ENCODE measurements at regions not wholly inside any gene's neighbourhood (a gene's known extent, or its start where the extent isn't known, plus 50 kb on each side); places are given as distances from the start of the nearest gene placed in this dataset.

DNA sequence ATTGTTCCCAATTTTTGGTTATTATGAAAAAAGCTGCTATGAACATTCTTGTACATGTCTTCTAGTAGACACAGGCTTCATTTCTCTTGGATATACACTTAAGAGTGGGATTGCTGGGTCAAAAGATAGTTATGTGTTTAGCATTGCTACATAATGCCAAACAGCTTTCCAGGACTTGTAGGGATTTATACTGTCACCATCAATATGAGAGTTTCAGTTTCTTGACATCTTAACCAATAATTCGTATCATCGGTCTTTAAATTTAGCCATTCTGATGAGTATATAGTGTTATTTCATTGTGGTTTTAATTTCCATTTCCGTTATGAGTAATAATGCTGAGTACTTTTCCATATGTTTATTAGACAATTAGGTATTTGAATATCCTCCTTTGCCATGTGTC, 190.3 kb upstream of the PFN2 start:
- no peak for DNase-seq
- no peak overlapping the region for H3K27ac ChIP-seq (ENCODE audit: low read depth, low read length)
- Mint-ChIP-seq H3K27me3 (peaks cover 2 to 8% of the 10 kb centered on the region in 2 donors), H3K9me3 (peaks cover 0 to 3% (median 0%) of the 10 kb centered on the region in 8 donors), H3K4me3 (no peak overlapping the region), H3K36me3 (no peaks in the 10 kb centered on the region), H3K27ac (no peak overlapping the region), H3K4me1 (no peaks in the 10 kb centered on the region)
- ChIA-PET POLR2A (ENCODE audit: partially characterized antibody) (interaction anchor here (0.6 kb wide), 1 partner anchor 1219 kb away, joined by 3 read pairs; no protein-coding TSS in a partner anchor), CTCF (ENCODE audit: partially characterized antibody) (no interaction called here)
- intact Hi-C loops (cut with micrococcal nuclease) = no loop called here
- H3K27me3 ChIP-seq (ENCODE audit: insufficient read depth, low read length) = no peaks in the 10 kb centered on the region
- no peak overlapping the region for H3K4me3 ChIP-seq (ENCODE audit: low read length in 2 of 2)
- no peaks in the 10 kb centered on the region for H3K9me3 ChIP-seq (ENCODE audit: control insufficient read depth in 1 of 2, low read length in 2 of 2)
- no peaks in the 10 kb centered on the region for H3K36me3 ChIP-seq (ENCODE audit: insufficient read depth, low read length)
- H3K4me1 ChIP-seq (ENCODE audit: insufficient read depth, low read length) = no peaks in the 10 kb centered on the region

- H3K27me3 Mint-ChIP-seq = peaks cover 2 to 7% of the 10 kb centered on the region in 2 donors
- intact Hi-C loops (cut with micrococcal nuclease) = no loop called here
- H3K36me3 ChIP-seq (ENCODE audit: insufficient read depth, low read length) = no peaks in the 10 kb centered on the region
- no peak overlapping the region for H3K27ac Mint-ChIP-seq
- no peaks in the 10 kb centered on the region for H3K36me3 Mint-ChIP-seq
- H3K27ac ChIP-seq (ENCODE audit: low read depth, low read length) = no peak overlapping the region
- H3K4me1 ChIP-seq (ENCODE audit: insufficient read depth, low read length) = no peaks in the 10 kb centered on the region
- H3K4me3 Mint-ChIP-seq = no peak overlapping the region
- peaks cover 0 to 3% (median 0%) of the 10 kb centered on the region in 8 donors for H3K9me3 Mint-ChIP-seq
- POLR2A ChIA-PET (ENCODE audit: partially characterized antibody) = no interaction called here
- H3K4me3 ChIP-seq (ENCODE audit: low read length in 2 of 2) = no peak overlapping the region
- H3K9me3 ChIP-seq (ENCODE audit: control insufficient read depth in 1 of 2, low read length in 2 of 2) = no peaks in the 10 kb centered on the region
- no peaks in the 10 kb centered on the region for H3K27me3 ChIP-seq (ENCODE audit: insufficient read depth, low read length)
- DNase-seq = no peak
- no peaks in the 10 kb centered on the region for H3K4me1 Mint-ChIP-seq
- CTCF ChIA-PET (ENCODE audit: partially characterized antibody) = no interaction called here
Measured at GRCh38 chr3:150158943-150159625, 188.4 kb upstream of the PFN2 start.

GRCh38 chr3:150152567-150152966, 181.9 kb upstream of the PFN2 start:
- Histone ChIP-seq H3K4me1 (ENCODE audit: insufficient read depth, low read length) (no peaks in the 10 kb centered on the region), H3K36me3 (ENCODE audit: insufficient read depth, low read length) (no peaks in the 10 kb centered on the region), H3K4me3 (ENCODE audit: low read length in 2 of 2) (no peak overlapping the region), H3K27me3 (ENCODE audit: insufficient read depth, low read length) (peaks cover 4% of the 10 kb centered on the region), H3K27ac (ENCODE audit: low read depth, low read length) (no peak overlapping the region), H3K9me3 (ENCODE audit: control insufficient read depth in 1 of 2, low read length in 2 of 2) (no peaks in the 10 kb centered on the region)
- POLR2A ChIA-PET (ENCODE audit: partially characterized antibody) = no interaction called here
- H3K4me1 Mint-ChIP-seq = no peaks in the 10 kb centered on the region
- CTCF ChIA-PET (ENCODE audit: partially characterized antibody) = no interaction called here
- H3K4me3 Mint-ChIP-seq = no peak overlapping the region
- no peak for DNase-seq
- H3K27ac Mint-ChIP-seq = no peak overlapping the region
- peaks cover 0 to 3% (median 0%) of the 10 kb centered on the region in 8 donors for H3K9me3 Mint-ChIP-seq
- H3K27me3 Mint-ChIP-seq = peaks cover 5 to 11% of the 10 kb centered on the region in 2 donors
- intact Hi-C loops (cut with micrococcal nuclease) = no loop called here
- no peaks in the 10 kb centered on the region for H3K36me3 Mint-ChIP-seq

GRCh38 chr3:150150633-150151032, 179.9 kb upstream of the PFN2 start:
- Mint-ChIP-seq H3K9me3 (peaks cover 0 to 2% (median 0%) of the 10 kb centered on the region in 8 donors), H3K4me3 (no peak overlapping the region), H3K27ac (no peak overlapping the region), H3K36me3 (no peaks in the 10 kb centered on the region), H3K27me3 (peaks cover 5 to 9% of the 10 kb centered on the region in 2 donors), H3K4me1 (no peaks in the 10 kb centered on the region)
- no peaks in the 10 kb centered on the region for H3K36me3 ChIP-seq (ENCODE audit: insufficient read depth, low read length)
- H3K27ac ChIP-seq (ENCODE audit: low read depth, low read length) = no peak overlapping the region
- no peak for DNase-seq
- ChIA-PET CTCF (ENCODE audit: partially characterized antibody) (interaction anchor here (1.2 kb wide), 1 partner anchor 22 kb away, joined by 3 read pairs; no protein-coding TSS in a partner anchor), POLR2A (ENCODE audit: partially characterized antibody) (no interaction called here)
- H3K9me3 ChIP-seq (ENCODE audit: control insufficient read depth in 1 of 2, low read length in 2 of 2) = no peaks in the 10 kb centered on the region
- intact Hi-C loops (cut with micrococcal nuclease) = no loop called here
- H3K4me3 ChIP-seq (ENCODE audit: low read length in 2 of 2) = no peak overlapping the region
- peaks cover 4% of the 10 kb centered on the region for H3K27me3 ChIP-seq (ENCODE audit: insufficient read depth, low read length)
- no peaks in the 10 kb centered on the region for H3K4me1 ChIP-seq (ENCODE audit: insufficient read depth, low read length)

DNA sequence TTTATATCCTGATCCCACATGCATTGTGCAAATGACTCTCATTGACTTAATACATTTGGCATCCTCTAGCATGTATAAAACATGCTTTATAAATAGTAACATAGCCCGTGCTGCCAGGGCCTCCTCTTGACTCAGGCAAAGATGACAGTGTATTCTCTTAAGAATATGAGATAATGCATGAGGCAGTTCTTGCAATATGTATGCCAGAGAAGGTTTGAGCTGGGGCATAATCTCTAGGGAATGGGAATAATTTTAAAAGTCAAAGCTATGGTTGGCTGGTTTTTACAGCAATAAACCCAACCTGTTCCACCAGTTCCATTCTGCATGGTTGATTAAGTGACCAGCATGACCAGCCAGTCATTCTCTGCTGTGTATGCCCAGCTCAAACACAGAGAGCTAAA, 179.0 kb upstream of the PFN2 start:
- Mint-ChIP-seq H3K36me3 (no peaks in the 10 kb centered on the region), H3K9me3 (peaks cover 0 to 2% (median 0%) of the 10 kb centered on the region in 8 donors), H3K27ac (no peak overlapping the region), H3K27me3 (peaks cover 6 to 9% of the 10 kb centered on the region in 2 donors), H3K4me1 (no peaks in the 10 kb centered on the region), H3K4me3 (no peak overlapping the region)
- peaks cover 4% of the 10 kb centered on the region for H3K27me3 ChIP-seq (ENCODE audit: insufficient read depth, low read length)
- DNase-seq = no peak
- H3K27ac ChIP-seq (ENCODE audit: low read depth, low read length) = no peak overlapping the region
- H3K4me1 ChIP-seq (ENCODE audit: insufficient read depth, low read length) = no peaks in the 10 kb centered on the region
- H3K9me3 ChIP-seq (ENCODE audit: control insufficient read depth in 1 of 2, low read length in 2 of 2) = no peaks in the 10 kb centered on the region
- H3K36me3 ChIP-seq (ENCODE audit: insufficient read depth, low read length) = no peaks in the 10 kb centered on the region
- ChIA-PET CTCF (ENCODE audit: partially characterized antibody) (interaction anchor here (1.2 kb wide), 1 partner anchor 23 kb away, joined by 3 read pairs; no protein-coding TSS in a partner anchor), POLR2A (ENCODE audit: partially characterized antibody) (no interaction called here)
- H3K4me3 ChIP-seq (ENCODE audit: low read length in 2 of 2) = no peak overlapping the region
- intact Hi-C loops (cut with micrococcal nuclease) = no loop called here

- Histone ChIP-seq H3K36me3 (ENCODE audit: insufficient read depth, low read length) (no peaks in the 10 kb centered on the region), H3K4me3 (ENCODE audit: low read length in 2 of 2) (no peak overlapping the region), H3K4me1 (ENCODE audit: insufficient read depth, low read length) (no peaks in the 10 kb centered on the region), H3K27me3 (ENCODE audit: insufficient read depth, low read length) (peaks cover 4% of the 10 kb centered on the region), H3K9me3 (ENCODE audit: control insufficient read depth in 1 of 2, low read length in 2 of 2) (no peaks in the 10 kb centered on the region), H3K27ac (ENCODE audit: low read depth, low read length) (no peak overlapping the region)
- H3K27ac Mint-ChIP-seq = no peak overlapping the region
- H3K36me3 Mint-ChIP-seq = no peaks in the 10 kb centered on the region
- H3K27me3 Mint-ChIP-seq = peaks cover 6 to 10% of the 10 kb centered on the region in 2 donors
- intact Hi-C loops (cut with micrococcal nuclease) = no loop called here
- H3K4me1 Mint-ChIP-seq = no peaks in the 10 kb centered on the region
- ChIA-PET CTCF (ENCODE audit: partially characterized antibody) (no interaction called here), POLR2A (ENCODE audit: partially characterized antibody) (no interaction called here)
- no peak overlapping the region for H3K4me3 Mint-ChIP-seq
- no peaks in the 10 kb centered on the region for H3K9me3 Mint-ChIP-seq
- DNase-seq = no peak
Measured at GRCh38 chr3:150148227-150148626, 177.5 kb upstream of the PFN2 start.

GRCh38 chr3:150147776-150148175, 177.1 kb upstream of the PFN2 start:
- Mint-ChIP-seq H3K9me3 (no peaks in the 10 kb centered on the region), H3K27me3 (peaks cover 6 to 9% of the 10 kb centered on the region in 2 donors), H3K27ac (no peak overlapping the region), H3K4me3 (no peak overlapping the region), H3K4me1 (no peaks in the 10 kb centered on the region), H3K36me3 (no peaks in the 10 kb centered on the region)
- ChIA-PET CTCF (ENCODE audit: partially characterized antibody) (no interaction called here), POLR2A (ENCODE audit: partially characterized antibody) (no interaction called here)
- no peak for DNase-seq
- H3K36me3 ChIP-seq (ENCODE audit: insufficient read depth, low read length) = no peaks in the 10 kb centered on the region
- H3K9me3 ChIP-seq (ENCODE audit: control insufficient read depth in 1 of 2, low read length in 2 of 2) = no peaks in the 10 kb centered on the region
- intact Hi-C loops (cut with micrococcal nuclease) = no loop called here
- no peak overlapping the region for H3K27ac ChIP-seq (ENCODE audit: low read depth, low read length)
- peaks cover 4% of the 10 kb centered on the region for H3K27me3 ChIP-seq (ENCODE audit: insufficient read depth, low read length)
- no peaks in the 10 kb centered on the region for H3K4me1 ChIP-seq (ENCODE audit: insufficient read depth, low read length)
- no peak overlapping the region for H3K4me3 ChIP-seq (ENCODE audit: low read length in 2 of 2)

Data from CD4-positive, alpha-beta memory T cell (primary cell).